HG03025 (cell line): ENCODE measurements at regions not wholly inside any gene's neighbourhood (a gene's known extent, or its start where the extent isn't known, plus 50 kb on each side); places are given as distances from the start of the nearest gene placed in this dataset.

ENCODE experiments used
- ATAC-seq: cut with Tn5 transposase; IDR thresholded peaks from one replicate; pipeline ENCODE4 v1.9.1; 2021; ENCODE audit warnings: mild to moderate bottlenecking, moderate library complexity; ENCODE audit not compliant: unreplicated experiment, low FRiP score

- ATAC-seq: no peak
These were observed 443.8 kb upstream of the TGFBR2 start for GRCh38 chr3:30162579-30162978.

- ATAC-seq: no peak
These were observed 439.9 kb upstream of the TGFBR2 start for GRCh38 chr3:30166535-30166934.

- no peak for ATAC-seq
These were observed 438.8 kb upstream of the TGFBR2 start for GRCh38 chr3:30167541-30168011.

- ATAC-seq: no peak
These were observed 436.9 kb upstream of the TGFBR2 start for GRCh38 chr3:30169487-30169886.

GRCh38 chr3:30170681-30171438, 435.5 kb upstream of the TGFBR2 start:
- no peak for ATAC-seq

- no peak for ATAC-seq
These were observed 432.0 kb upstream of the TGFBR2 start for GRCh38 chr3:30174357-30174756.

- ATAC-seq: no peak
These were observed 425.9 kb upstream of the TGFBR2 start for GRCh38 chr3:30180310-30181177.

- no peak for ATAC-seq
These were observed 425.3 kb upstream of the TGFBR2 start for GRCh38 chr3:30181178-30181465.

- ATAC-seq: no peak
These were observed 424.8 kb upstream of the TGFBR2 start for GRCh38 chr3:30181581-30181980.

- ATAC-seq: no peak
These were observed 423.0 kb upstream of the TGFBR2 start for GRCh38 chr3:30183421-30183820.

GRCh38 chr3:30184091-30184810, 422.1 kb upstream of the TGFBR2 start:
- no peak for ATAC-seq

GRCh38 chr3:30185872-30186271, 420.5 kb upstream of the TGFBR2 start:
- ATAC-seq: no peak

GRCh38 chr3:30186741-30187219, 419.6 kb upstream of the TGFBR2 start:
- ATAC-seq: no peak

GRCh38 chr3:30187366-30187765, 419.0 kb upstream of the TGFBR2 start:
- no peak for ATAC-seq

GRCh38 chr3:30188713-30189112, 417.7 kb upstream of the TGFBR2 start:
- ATAC-seq: no peak

GRCh38 chr3:30189900-30190299, 416.5 kb upstream of the TGFBR2 start:
- no peak for ATAC-seq

GRCh38 chr3:30193625-30194044, 412.8 kb upstream of the TGFBR2 start:
- ATAC-seq: no peak

- no peak for ATAC-seq
These were observed 411.0 kb upstream of the TGFBR2 start for GRCh38 chr3:30195352-30195751.

GRCh38 chr3:30198162-30198561, 408.2 kb upstream of the TGFBR2 start:
- no peak for ATAC-seq

- ATAC-seq: no peak
These were observed 407.2 kb upstream of the TGFBR2 start for GRCh38 chr3:30199096-30199759.
